Skeletal muscle tissue (tissue), 3 donors: ENCODE measurements at regions not wholly inside any gene's neighbourhood (a gene's known extent, or its start where the extent isn't known, plus 50 kb on each side); places are given as distances from the start of the nearest gene placed in this dataset.

Experiments
- H3K27ac ChIP-seq: one replicate; pipeline ENCODE4 v1.7.0; 2013; ENCODE audit warnings: mild to moderate bottlenecking, low read depth, low read length, inconsistent platforms
- H3K27me3 ChIP-seq, 3 donors: one replicate each; pipeline ENCODE4 v1.7.0; 2013; ENCODE audit warnings: low read length in 3 of 3; ENCODE audit not compliant: control insufficient read depth in 3 of 3, insufficient read depth in 3 of 3
- H3K36me3 ChIP-seq, 3 donors: one replicate each; pipeline ENCODE4 v1.7.0; 2013; ENCODE audit warnings: low read length in 3 of 3; ENCODE audit not compliant: control insufficient read depth in 3 of 3, insufficient read depth in 3 of 3
- H3K4me1 ChIP-seq, 3 donors: one replicate each; pipeline ENCODE4 v1.7.0; 2013; ENCODE audit warnings: low read length in 3 of 3, mild to moderate bottlenecking in 3 of 3; ENCODE audit not compliant: control insufficient read depth in 3 of 3, insufficient read depth in 3 of 3
- H3K4me3 ChIP-seq, 3 donors: one replicate each; pipeline ENCODE4 v1.7.0; 2013; ENCODE audit warnings: low read length in 3 of 3
- H3K9ac ChIP-seq, 3 donors: one replicate each; pipeline ENCODE4 v1.7.0; 2013; ENCODE audit warnings: low read length in 3 of 3, mild to moderate bottlenecking in 3 of 3, moderate library complexity in 2 of 3, low read depth in 1 of 3
- H3K9me3 ChIP-seq, 3 donors: one replicate each; pipeline ENCODE4 v1.7.0; 2013; ENCODE audit warnings: low read length in 3 of 3; ENCODE audit not compliant: control insufficient read depth in 3 of 3
- donor health status: Osteomylitis.

DNA sequence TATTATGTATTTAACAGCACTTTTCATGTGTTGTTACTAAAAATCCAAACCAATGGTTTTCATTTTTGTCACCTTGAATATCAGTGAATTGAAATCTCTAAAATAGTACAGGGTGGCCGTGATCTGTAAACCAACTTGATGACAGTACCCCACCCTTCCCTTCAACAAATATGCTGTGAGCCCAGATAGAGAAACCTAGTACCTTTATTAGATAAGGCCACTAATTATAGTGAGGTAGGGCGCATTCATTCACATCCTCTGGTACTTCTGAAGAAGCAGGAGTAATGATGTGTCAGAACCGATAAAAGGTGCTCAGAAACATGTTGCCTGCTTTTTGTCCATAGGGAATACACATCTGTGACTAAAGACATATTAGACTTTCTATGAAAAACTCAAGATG lies 409.5 kb downstream of the GJA1 start:
- Histone ChIP-seq H3K9ac (no peak overlapping the region), H3K4me1 (no peaks in the 10 kb centered on the region), H3K4me3 (no peak overlapping the region), H3K36me3 (no peaks in the 10 kb centered on the region), H3K27me3 (no peaks in the 10 kb centered on the region), H3K27ac (no peak overlapping the region), H3K9me3 (no peaks in the 10 kb centered on the region)

- H3K27ac ChIP-seq, result no peak overlapping the region
- no peaks in the 10 kb centered on the region for H3K4me1 ChIP-seq
Observed at GRCh38 chr6:121847806-121848522, 412.5 kb downstream of the GJA1 start.

DNA sequence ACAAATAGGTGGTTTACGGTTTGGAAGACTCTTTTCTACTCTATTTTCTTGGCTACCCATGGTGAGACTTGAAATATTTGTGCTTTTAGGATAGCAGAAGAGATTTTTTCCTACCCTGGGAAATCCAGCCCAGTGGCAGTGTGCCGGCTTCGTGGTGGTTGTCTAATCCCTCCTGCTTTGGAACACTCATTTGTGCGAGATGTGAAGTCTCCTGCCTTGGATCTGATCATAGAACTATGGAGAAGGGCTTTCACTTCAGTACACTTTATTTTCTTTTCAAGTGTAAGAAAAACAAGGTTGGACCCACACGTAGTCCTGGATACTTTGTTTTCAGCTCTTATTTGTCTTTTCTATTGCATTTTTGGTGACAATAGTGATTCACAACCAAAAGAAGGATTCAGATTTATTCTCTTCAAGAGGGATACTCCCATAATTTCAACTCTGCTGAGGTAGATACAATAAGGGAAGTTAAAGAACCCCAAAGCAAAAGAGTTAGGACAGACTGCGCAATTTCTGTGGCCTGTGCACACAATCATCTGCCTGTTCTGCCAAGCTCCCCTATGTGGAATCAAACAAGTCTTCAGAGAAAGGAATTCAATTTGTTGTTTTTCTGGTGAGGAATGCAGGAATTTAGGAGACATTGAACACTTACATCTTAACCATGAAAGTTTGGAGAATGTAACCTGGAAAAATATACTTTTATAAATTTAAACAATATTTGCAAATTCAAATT lies 413.2 kb downstream of the GJA1 start:
- no peak overlapping the region for H3K9ac ChIP-seq
- H3K4me3 ChIP-seq, result no peak overlapping the region
- H3K9me3 ChIP-seq, result no peaks in the 10 kb centered on the region
- H3K36me3 ChIP-seq, result no peaks in the 10 kb centered on the region
- H3K27me3 ChIP-seq, result no peaks in the 10 kb centered on the region
- H3K27ac ChIP-seq, result no peak overlapping the region
- no peaks in the 10 kb centered on the region for H3K4me1 ChIP-seq

More at GRCh38 chr6:121847806-121848522, 412.5 kb downstream of the GJA1 start:
- Histone ChIP-seq H3K27me3 (no peaks in the 10 kb centered on the region), H3K4me3 (no peak overlapping the region), H3K9me3 (no peaks in the 10 kb centered on the region), H3K9ac (no peak overlapping the region), H3K36me3 (no peaks in the 10 kb centered on the region)

GRCh38 chr6:121849477-121849876 lies 414.0 kb downstream of the GJA1 start:
- no peak overlapping the region for H3K4me3 ChIP-seq
- no peak overlapping the region for H3K9ac ChIP-seq
- H3K27ac ChIP-seq, result no peak overlapping the region
- no peaks in the 10 kb centered on the region for H3K4me1 ChIP-seq
- H3K9me3 ChIP-seq, result no peaks in the 10 kb centered on the region
- H3K27me3 ChIP-seq, result no peaks in the 10 kb centered on the region
- H3K36me3 ChIP-seq, result no peaks in the 10 kb centered on the region

DNA sequence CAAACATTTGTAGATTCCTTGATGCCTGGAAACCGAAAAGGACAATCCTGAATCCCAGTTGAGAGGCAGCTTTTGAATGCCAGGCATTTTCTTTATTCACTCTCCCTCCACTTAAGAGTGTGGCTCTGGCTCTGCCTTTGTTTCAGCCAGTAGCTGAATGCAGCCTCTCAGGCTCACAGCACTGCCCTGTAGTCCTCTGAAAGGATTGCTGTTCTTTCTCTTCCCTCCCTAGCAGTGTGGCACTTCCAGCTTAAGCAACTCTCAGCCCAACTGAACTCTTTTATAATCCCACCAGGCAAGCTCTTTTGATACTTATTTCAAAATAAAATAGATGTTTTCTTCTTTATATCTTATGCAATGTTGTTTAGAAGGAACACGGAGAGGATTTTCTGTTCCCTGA lies 415.6 kb downstream of the GJA1 start:
- Histone ChIP-seq H3K27me3 (no peaks in the 10 kb centered on the region), H3K9me3 (no peaks in the 10 kb centered on the region), H3K36me3 (no peaks in the 10 kb centered on the region), H3K4me3 (no peak overlapping the region), H3K4me1 (no peaks in the 10 kb centered on the region), H3K27ac (no peak overlapping the region), H3K9ac (no peak overlapping the region)

DNA sequence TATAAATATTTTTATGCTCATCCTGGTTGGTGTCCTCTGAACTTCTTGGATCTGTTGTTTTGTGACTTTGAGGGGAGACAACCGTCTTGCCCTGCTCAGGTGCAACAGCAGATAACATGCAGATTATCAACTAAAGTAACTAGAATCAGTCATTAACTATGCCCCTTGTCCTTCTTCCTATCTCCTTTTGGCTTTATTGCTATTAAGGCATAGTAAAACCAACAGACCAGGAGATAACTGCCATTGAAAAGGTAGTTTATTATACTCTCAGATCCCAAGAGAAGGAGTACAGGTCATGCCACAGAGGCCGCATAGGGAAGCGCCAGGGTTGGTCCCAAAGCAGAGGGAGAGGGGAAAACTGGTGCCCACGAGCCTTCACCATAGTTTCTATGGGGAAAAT lies 418.2 kb downstream of the GJA1 start:
- no peaks in the 10 kb centered on the region for H3K4me1 ChIP-seq
- no peak overlapping the region for H3K27ac ChIP-seq
- no peaks in the 10 kb centered on the region for H3K36me3 ChIP-seq
- H3K9ac ChIP-seq, result no peak overlapping the region
- no peaks in the 10 kb centered on the region for H3K27me3 ChIP-seq
- H3K4me3 ChIP-seq, result no peak overlapping the region
- no peaks in the 10 kb centered on the region for H3K9me3 ChIP-seq

DNA sequence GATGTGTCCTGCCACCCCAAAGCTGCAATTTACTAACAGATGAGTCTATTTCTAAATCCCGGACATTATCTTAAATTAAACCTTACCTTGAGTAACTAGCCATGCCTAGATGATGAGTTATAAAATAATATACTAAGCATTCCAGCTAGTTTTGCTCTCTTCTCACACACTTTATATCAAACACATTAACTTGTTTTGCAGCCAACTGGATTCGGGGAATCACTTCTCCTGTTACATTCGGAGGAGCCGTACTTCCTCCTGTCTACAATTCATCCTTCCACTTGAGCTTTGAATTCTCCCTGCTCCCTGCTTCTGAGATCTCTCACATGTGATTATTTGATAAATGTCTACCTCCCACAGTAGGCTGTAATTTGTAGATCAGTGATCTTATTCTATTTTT lies 420.1 kb downstream of the GJA1 start:
- Histone ChIP-seq H3K4me1 (no peaks in the 10 kb centered on the region), H3K9ac (no peak overlapping the region), H3K4me3 (no peak overlapping the region), H3K27ac (no peak overlapping the region), H3K36me3 (no peaks in the 10 kb centered on the region), H3K9me3 (no peaks in the 10 kb centered on the region), H3K27me3 (no peaks in the 10 kb centered on the region)

GRCh38 chr6:121856296-121856695 lies 420.9 kb downstream of the GJA1 start:
- Histone ChIP-seq H3K36me3 (no peaks in the 10 kb centered on the region), H3K4me3 (no peak overlapping the region), H3K27ac (no peak overlapping the region), H3K27me3 (no peaks in the 10 kb centered on the region), H3K9ac (no peak overlapping the region), H3K9me3 (no peaks in the 10 kb centered on the region), H3K4me1 (no peaks in the 10 kb centered on the region)

DNA sequence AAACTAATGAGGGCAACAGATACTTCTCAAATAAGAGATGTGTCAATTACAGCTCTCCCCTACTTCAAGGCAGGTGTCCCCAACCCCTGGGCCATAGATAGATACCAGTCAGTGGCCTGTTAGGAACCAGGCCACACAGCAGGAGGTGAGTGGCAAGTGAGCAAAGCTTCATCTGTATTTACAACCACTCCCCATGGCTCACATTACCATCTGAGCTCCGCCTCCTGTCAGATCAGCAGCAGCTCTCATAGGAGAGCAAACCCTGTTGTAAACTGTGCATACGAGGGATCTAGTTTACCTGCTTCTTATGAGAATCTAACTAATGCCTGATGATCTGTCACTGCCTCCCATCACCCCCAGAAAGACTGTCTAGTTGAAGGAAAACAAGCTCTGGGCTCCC lies 422.1 kb downstream of the GJA1 start:
- Histone ChIP-seq H3K36me3 (no peaks in the 10 kb centered on the region), H3K27ac (no peak overlapping the region), H3K27me3 (no peaks in the 10 kb centered on the region), H3K4me1 (no peaks in the 10 kb centered on the region), H3K9me3 (no peaks in the 10 kb centered on the region), H3K4me3 (no peak overlapping the region), H3K9ac (no peak overlapping the region)

- no peaks in the 10 kb centered on the region for H3K4me1 ChIP-seq
- no peak overlapping the region for H3K9ac ChIP-seq
- no peaks in the 10 kb centered on the region for H3K27me3 ChIP-seq
- H3K27ac ChIP-seq, result no peak overlapping the region
- H3K9me3 ChIP-seq, result no peaks in the 10 kb centered on the region
- no peaks in the 10 kb centered on the region for H3K36me3 ChIP-seq
- H3K4me3 ChIP-seq, result no peak overlapping the region
Observed at GRCh38 chr6:121858310-121858709, 422.9 kb downstream of the GJA1 start.
